ENCODE measurements at regions not wholly inside any gene's neighbourhood (a gene's known extent, or its start where the extent isn't known, plus 50 kb on each side); places are given as distances from the start of the nearest gene placed in this dataset.

DNA sequence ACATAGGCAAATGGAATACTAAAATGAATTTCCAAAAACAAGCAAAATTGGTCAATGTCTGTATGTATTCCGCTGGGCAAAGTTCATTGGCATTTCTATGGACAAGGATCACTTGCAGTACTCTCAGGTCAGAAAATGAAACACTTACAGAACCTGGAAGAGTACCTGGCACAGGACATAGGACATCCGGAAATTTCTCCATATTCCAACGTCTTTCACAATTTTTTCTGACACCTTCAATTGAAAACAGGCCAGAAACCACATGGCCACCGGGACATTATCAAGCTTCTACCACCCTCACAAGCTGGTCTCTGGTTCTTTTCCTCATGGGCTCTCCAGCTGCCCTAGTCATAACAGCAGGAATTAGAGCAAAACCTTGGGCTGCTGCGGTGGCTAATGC is 96.9 kb upstream of the MSH6 start:
- Histone ChIP-seq H3K4me3 (ENCODE audit: low read depth, low read length) (no peak overlapping the region), H3K4me1 (no peaks in the 10 kb centered on the region), H3K27me3 (no peaks in the 10 kb centered on the region), H3K36me3 (no peaks in the 10 kb centered on the region), H3K9me3 (no peaks in the 10 kb centered on the region)
- no peak for DNase-seq
- no peak for TF ChIP-seq CTCF (IDR thresholded peaks at IDR 0.05; ENCODE audit: low read depth, low read length)

- TF ChIP-seq CTCF (IDR thresholded peaks at IDR 0.05; ENCODE audit: low read depth, low read length) = no peak
- H3K9me3 ChIP-seq = no peaks in the 10 kb centered on the region
- no peak overlapping the region for H3K4me3 ChIP-seq (ENCODE audit: low read depth, low read length)
- no peaks in the 10 kb centered on the region for H3K27me3 ChIP-seq
- no peak for DNase-seq
- H3K36me3 ChIP-seq = no peaks in the 10 kb centered on the region
- H3K4me1 ChIP-seq = no peaks in the 10 kb centered on the region
These were observed 100.7 kb upstream of the MSH6 start for GRCh38 chr2:47682216-47682749.

GRCh38 chr2:47676261-47676926 is 105.6 kb upstream of the KCNK12 start:
- Histone ChIP-seq H3K4me3 (ENCODE audit: low read depth, low read length) (no peak overlapping the region), H3K4me1 (no peaks in the 10 kb centered on the region), H3K27me3 (no peaks in the 10 kb centered on the region), H3K36me3 (no peaks in the 10 kb centered on the region), H3K9me3 (no peaks in the 10 kb centered on the region)
- no peak for DNase-seq
- TF ChIP-seq CTCF (IDR thresholded peaks at IDR 0.05; ENCODE audit: low read depth, low read length) = no peak

- Histone ChIP-seq H3K36me3 (no peaks in the 10 kb centered on the region), H3K4me1 (no peaks in the 10 kb centered on the region), H3K4me3 (ENCODE audit: low read depth, low read length) (no peak overlapping the region), H3K27me3 (no peaks in the 10 kb centered on the region), H3K9me3 (no peaks in the 10 kb centered on the region)
- TF ChIP-seq CTCF (IDR thresholded peaks at IDR 0.05; ENCODE audit: low read depth, low read length) = no peak
- no peak for DNase-seq
These were observed 104.5 kb upstream of the KCNK12 start for GRCh38 chr2:47675196-47675825.

DNA sequence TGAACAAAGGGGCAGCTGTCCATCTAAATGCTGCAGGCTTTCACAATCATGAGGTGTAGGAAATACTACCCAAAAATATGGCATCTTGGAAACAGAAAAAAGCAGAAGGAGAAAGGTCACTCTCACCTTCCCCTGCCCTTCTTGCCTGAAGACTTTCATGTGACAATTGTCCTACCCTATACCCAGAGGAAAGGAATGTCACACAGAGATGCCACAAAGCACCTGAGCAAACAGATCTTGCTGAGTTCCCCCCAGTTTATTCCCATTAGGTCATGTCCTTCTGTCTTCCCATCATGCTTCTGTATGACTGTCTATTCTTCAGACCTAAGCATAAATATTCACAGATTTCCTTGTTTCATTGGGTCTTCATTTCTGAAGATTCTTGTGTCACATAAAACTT is 95.5 kb upstream of the KCNK12 start:
- no peak for DNase-seq
- Histone ChIP-seq H3K4me3 (ENCODE audit: low read depth, low read length) (no peak overlapping the region), H3K36me3 (no peaks in the 10 kb centered on the region), H3K9me3 (no peaks in the 10 kb centered on the region), H3K4me1 (no peaks in the 10 kb centered on the region), H3K27me3 (no peaks in the 10 kb centered on the region)
- no peak for TF ChIP-seq CTCF (IDR thresholded peaks at IDR 0.05; ENCODE audit: low read depth, low read length)

DNA sequence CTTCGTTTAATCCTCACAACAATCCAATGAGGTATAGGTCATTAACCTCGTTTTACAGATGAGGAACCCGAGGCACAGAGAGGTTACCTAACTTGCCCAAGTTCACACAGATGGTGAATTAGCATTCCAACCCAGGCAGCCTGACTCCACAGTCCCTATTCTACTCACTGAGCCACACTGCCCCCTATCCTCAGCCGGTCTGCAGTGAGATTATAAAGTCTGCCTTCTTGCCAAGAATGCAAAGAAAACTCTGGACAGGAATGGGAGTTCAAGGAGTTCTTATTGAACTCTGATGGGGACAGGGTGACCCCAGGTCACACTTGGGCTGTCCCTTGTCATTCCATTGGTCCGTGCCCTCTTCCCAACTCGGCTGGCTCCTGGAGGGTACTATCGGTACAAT is 94.0 kb upstream of the KCNK12 start:
- Histone ChIP-seq H3K4me1 (no peaks in the 10 kb centered on the region), H3K27me3 (no peaks in the 10 kb centered on the region), H3K4me3 (ENCODE audit: low read depth, low read length) (no peak overlapping the region), H3K36me3 (no peaks in the 10 kb centered on the region), H3K9me3 (no peaks in the 10 kb centered on the region)
- no peak for TF ChIP-seq CTCF (IDR thresholded peaks at IDR 0.05; ENCODE audit: low read depth, low read length)
- DNase-seq = no peak
